ENCODE measurements at regions not wholly inside any gene's neighbourhood (a gene's known extent, or its start where the extent isn't known, plus 50 kb on each side); places are given as distances from the start of the nearest gene placed in this dataset.

GRCh38 chr4:60039908-60040307 is 1160.2 kb upstream of the ADGRL3 start:
- TF ChIP-seq, protein P1, sequence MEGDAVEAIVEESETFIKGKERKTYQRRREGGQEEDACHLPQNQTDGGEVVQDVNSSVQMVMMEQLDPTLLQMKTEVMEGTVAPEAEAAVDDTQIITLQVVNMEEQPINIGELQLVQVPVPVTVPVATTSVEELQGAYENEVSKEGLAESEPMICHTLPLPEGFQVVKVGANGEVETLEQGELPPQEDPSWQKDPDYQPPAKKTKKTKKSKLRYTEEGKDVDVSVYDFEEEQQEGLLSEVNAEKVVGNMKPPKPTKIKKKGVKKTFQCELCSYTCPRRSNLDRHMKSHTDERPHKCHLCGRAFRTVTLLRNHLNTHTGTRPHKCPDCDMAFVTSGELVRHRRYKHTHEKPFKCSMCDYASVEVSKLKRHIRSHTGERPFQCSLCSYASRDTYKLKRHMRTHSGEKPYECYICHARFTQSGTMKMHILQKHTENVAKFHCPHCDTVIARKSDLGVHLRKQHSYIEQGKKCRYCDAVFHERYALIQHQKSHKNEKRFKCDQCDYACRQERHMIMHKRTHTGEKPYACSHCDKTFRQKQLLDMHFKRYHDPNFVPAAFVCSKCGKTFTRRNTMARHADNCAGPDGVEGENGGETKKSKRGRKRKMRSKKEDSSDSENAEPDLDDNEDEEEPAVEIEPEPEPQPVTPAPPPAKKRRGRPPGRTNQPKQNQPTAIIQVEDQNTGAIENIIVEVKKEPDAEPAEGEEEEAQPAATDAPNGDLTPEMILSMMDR (IDR thresholded peaks at IDR 0.05): no peak
- TF ChIP-seq POLR2AphosphoS5 (IDR thresholded peaks at IDR 0.05) (no peak), POLR2A (IDR thresholded peaks at IDR 0.05) (no peak)
